NCI-H2196 treated with DMSO at 0.1 percent for 48 hours (cell line): ENCODE measurements at regions not wholly inside any gene's neighbourhood (a gene's known extent, or its start where the extent isn't known, plus 50 kb on each side); places are given as distances from the start of the nearest gene placed in this dataset.

Source experiments
- DNase-seq: peaks from one replicate; lab custom pipeline; 2025; ENCODE audit not compliant: unreplicated experiment; lab: John Stamatoyannopoulos, UW

GRCh38 chr1:198861636-198862035, 222.8 kb downstream of the PTPRC start:
- DNase-seq = no peak

GRCh38 chr1:198864695-198865094, 225.9 kb downstream of the PTPRC start:
- DNase-seq = no peak

- no peak for DNase-seq
These were observed 226.5 kb downstream of the PTPRC start for GRCh38 chr1:198865319-198865718.

- no peak for DNase-seq
These were observed 228.3 kb downstream of the PTPRC start for GRCh38 chr1:198867182-198867581.

- DNase-seq = no peak
These were observed 234.9 kb downstream of the PTPRC start for GRCh38 chr1:198873696-198874230.

- DNase-seq = no peak
These were observed 237.6 kb downstream of the PTPRC start for GRCh38 chr1:198876371-198876871.

GRCh38 chr1:198878566-198878965, 239.7 kb downstream of the PTPRC start:
- no peak for DNase-seq

GRCh38 chr1:198879711-198880306, 241.0 kb downstream of the PTPRC start:
- DNase-seq = no peak

GRCh38 chr1:198880397-198880796, 241.6 kb downstream of the PTPRC start:
- DNase-seq = no peak

- no peak for DNase-seq
These were observed 242.2 kb downstream of the PTPRC start for GRCh38 chr1:198880818-198881597.

GRCh38 chr1:198883184-198883583, 244.3 kb downstream of the PTPRC start:
- no peak for DNase-seq

GRCh38 chr1:198887866-198888265, 249.0 kb downstream of the PTPRC start:
- DNase-seq = no peak

GRCh38 chr1:198888379-198888943, 249.6 kb downstream of the PTPRC start:
- DNase-seq = no peak

- no peak for DNase-seq
These were observed 250.3 kb downstream of the PTPRC start for GRCh38 chr1:198889101-198889500.

- DNase-seq = no peak
These were observed 250.9 kb downstream of the PTPRC start for GRCh38 chr1:198889749-198890148.

GRCh38 chr1:198890214-198890930, 251.5 kb downstream of the PTPRC start:
- no peak for DNase-seq

GRCh38 chr1:198892065-198892464, 253.2 kb downstream of the PTPRC start:
- no peak for DNase-seq

GRCh38 chr1:198893141-198893540, 254.3 kb downstream of the PTPRC start:
- no peak for DNase-seq

GRCh38 chr1:198893763-198894444, 255.1 kb downstream of the PTPRC start:
- DNase-seq = no peak

- DNase-seq = no peak
These were observed 262.4 kb downstream of the PTPRC start for GRCh38 chr1:198901266-198901665.

GRCh38 chr1:198902655-198903054, 263.8 kb downstream of the PTPRC start:
- no peak for DNase-seq
